ENCODE measurements at regions not wholly inside any gene's neighbourhood (a gene's known extent, or its start where the extent isn't known, plus 50 kb on each side); places are given as distances from the start of the nearest gene placed in this dataset.

DNA sequence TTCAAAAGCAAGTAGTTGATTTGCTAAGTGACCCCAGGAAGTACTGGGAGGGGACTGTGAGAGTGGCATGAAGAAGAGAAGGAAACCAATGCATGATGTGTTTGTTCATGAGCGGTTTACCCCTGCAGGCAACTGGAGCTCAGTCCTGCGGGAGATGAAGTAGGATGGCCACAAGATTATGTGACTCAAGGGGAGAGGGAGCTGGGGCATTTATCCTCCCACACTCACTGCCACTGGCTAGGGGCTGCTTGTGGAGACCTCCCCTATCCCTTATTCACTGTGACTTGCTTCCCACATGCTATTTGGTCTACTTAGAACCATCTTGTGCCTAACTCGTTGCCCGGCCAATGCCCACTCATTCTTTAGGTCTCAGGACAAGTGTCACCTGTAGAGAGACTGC is 60.6 kb upstream of the TRIO start:
- H3K27ac ChIP-seq: no peak overlapping the region
- DNase-seq (no peak), ATAC-seq (no peak), FAIRE-seq (no peak)
- no peaks in the 10 kb centered on the region for H3K36me3 ChIP-seq
- no peaks in the 10 kb centered on the region for H3K9me3 ChIP-seq
- WGBS, 2 donors: 58 to 82% methylated on average over 4 of the region's 4 CpGs
- intact Hi-C loops (cut with DNase I): no loop called here
- TF ChIP-seq, protein P1, sequence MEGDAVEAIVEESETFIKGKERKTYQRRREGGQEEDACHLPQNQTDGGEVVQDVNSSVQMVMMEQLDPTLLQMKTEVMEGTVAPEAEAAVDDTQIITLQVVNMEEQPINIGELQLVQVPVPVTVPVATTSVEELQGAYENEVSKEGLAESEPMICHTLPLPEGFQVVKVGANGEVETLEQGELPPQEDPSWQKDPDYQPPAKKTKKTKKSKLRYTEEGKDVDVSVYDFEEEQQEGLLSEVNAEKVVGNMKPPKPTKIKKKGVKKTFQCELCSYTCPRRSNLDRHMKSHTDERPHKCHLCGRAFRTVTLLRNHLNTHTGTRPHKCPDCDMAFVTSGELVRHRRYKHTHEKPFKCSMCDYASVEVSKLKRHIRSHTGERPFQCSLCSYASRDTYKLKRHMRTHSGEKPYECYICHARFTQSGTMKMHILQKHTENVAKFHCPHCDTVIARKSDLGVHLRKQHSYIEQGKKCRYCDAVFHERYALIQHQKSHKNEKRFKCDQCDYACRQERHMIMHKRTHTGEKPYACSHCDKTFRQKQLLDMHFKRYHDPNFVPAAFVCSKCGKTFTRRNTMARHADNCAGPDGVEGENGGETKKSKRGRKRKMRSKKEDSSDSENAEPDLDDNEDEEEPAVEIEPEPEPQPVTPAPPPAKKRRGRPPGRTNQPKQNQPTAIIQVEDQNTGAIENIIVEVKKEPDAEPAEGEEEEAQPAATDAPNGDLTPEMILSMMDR (IDR thresholded peaks at IDR 0.05): no peak
- H3K4me3 ChIP-seq: no peak overlapping the region
- H3K4me1 ChIP-seq: no peaks in the 10 kb centered on the region
- H3K27me3 ChIP-seq: no peaks in the 10 kb centered on the region

- no peak overlapping the region for H3K4me3 ChIP-seq
- DNase-seq (no peak), FAIRE-seq (no peak), ATAC-seq (no peak)
- 48 to 55% methylated on average over 1 of the region's 1 CpG for WGBS, 2 donors
- no peaks in the 10 kb centered on the region for H3K36me3 ChIP-seq
- no peak overlapping the region for H3K27ac ChIP-seq
- H3K4me1 ChIP-seq: no peaks in the 10 kb centered on the region
- no peaks in the 10 kb centered on the region for H3K9me3 ChIP-seq
- intact Hi-C loops (cut with DNase I): no loop called here
- TF ChIP-seq, protein P1 (IDR thresholded peaks at IDR 0.05): no peak
- H3K27me3 ChIP-seq: no peaks in the 10 kb centered on the region
Measured at GRCh38 chr5:14081791-14082190, 61.4 kb upstream of the TRIO start.

DNA sequence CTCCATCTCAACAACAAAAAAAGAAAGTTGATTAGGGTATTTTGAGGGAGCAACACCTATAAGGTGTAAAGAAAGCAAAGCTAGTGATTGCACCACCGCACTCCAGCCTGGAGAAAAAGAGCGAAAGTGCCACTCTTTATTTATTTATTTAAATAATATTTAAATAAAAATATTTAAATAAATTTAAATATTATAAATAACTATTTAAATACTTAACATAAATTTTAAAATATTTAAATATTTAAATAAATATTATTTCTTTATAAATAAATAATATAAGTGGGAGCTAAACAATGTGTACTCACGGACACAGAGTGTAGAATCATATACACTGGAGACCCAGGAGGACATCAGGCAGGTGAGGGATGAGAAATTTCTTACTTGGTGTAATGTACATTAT is 64.4 kb upstream of the TRIO start:
- DNase-seq: no peak
- WGBS, 2 donors: 91 to 95% methylated on average over 3 of the region's 3 CpGs
- Histone ChIP-seq H3K4me3 (no peak overlapping the region), H3K27ac (no peak overlapping the region), H3K27me3 (no peaks in the 10 kb centered on the region), H3K36me3 (no peaks in the 10 kb centered on the region), H3K4me1 (no peaks in the 10 kb centered on the region), H3K9me3 (no peaks in the 10 kb centered on the region)
- no peak for ATAC-seq
- TF ChIP-seq, protein P1 (IDR thresholded peaks at IDR 0.05): no peak
- FAIRE-seq: peak; percentile 5
- intact Hi-C loops (cut with DNase I): no loop called here

DNA sequence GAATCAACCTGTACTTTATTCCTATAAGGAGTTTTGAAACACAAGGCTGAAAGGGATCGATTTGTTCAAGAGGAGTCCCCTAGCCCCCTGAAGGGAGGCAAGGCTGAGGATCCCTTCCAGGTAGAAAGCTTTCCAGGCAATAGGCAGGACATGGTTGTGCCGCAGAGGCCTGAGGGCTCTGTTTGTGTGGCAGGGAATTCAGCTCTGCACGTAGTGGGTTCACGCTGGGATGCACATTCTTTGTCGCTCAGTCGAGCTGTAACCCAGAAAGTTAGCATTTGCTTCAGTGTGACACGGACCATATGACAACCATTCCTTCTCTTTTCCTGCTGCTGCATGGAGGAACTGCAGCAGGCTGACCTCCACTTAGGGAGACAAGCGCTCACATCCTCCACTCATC is 65.6 kb upstream of the TRIO start:
- ATAC-seq: no peak
- H3K9me3 ChIP-seq: no peaks in the 10 kb centered on the region
- no peak overlapping the region for H3K4me3 ChIP-seq
- no peak overlapping the region for H3K27ac ChIP-seq
- intact Hi-C loops (cut with DNase I): no loop called here
- no peak for DNase-seq
- H3K36me3 ChIP-seq: no peaks in the 10 kb centered on the region
- H3K27me3 ChIP-seq: no peaks in the 10 kb centered on the region
- WGBS, 2 donors: 84 to 90% methylated on average over 8 of the region's 8 CpGs
- TF ChIP-seq, protein P1 (IDR thresholded peaks at IDR 0.05): no peak
- no peak for FAIRE-seq
- no peaks in the 10 kb centered on the region for H3K4me1 ChIP-seq

GRCh38 chr5:14076561-14076960 is 66.6 kb upstream of the TRIO start:
- 56 to 58% methylated on average over 7 of the region's 7 CpGs for WGBS, 2 donors
- TF ChIP-seq, protein P1 (IDR thresholded peaks at IDR 0.05): no peak
- intact Hi-C loops (cut with DNase I): no loop called here

More at GRCh38 chr5:14076561-14076960, 66.6 kb upstream of the TRIO start:
- no peaks in the 10 kb centered on the region for H3K9me3 ChIP-seq
- FAIRE-seq: no peak
- no peak overlapping the region for H3K27ac ChIP-seq
- H3K36me3 ChIP-seq: no peaks in the 10 kb centered on the region
- no peaks in the 10 kb centered on the region for H3K4me1 ChIP-seq
- no peaks in the 10 kb centered on the region for H3K27me3 ChIP-seq
- no peak for ATAC-seq
- no peak for DNase-seq
- no peak overlapping the region for H3K4me3 ChIP-seq
